ENCODE measurements at regions not wholly inside any gene's neighbourhood (a gene's known extent, or its start where the extent isn't known, plus 50 kb on each side); places are given as distances from the start of the nearest gene placed in this dataset.

DNA sequence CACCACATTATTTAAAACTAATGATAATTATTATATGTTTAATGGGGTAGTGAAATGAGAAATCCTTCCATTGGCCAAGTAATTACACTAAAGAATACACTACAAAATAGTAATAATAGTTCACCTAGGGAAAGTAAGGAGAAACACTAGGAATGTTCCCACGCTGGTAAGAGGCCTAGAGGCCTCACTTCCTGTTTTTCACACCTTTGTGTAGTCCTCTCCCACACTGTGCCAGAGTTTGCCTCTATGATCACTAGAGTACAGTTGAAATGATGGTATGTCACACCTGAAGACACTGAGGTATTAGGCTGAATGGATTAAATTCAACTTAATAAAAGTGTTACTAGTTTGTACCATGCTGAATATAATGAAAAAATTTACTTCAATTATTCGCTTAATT, 1348.0 kb upstream of the ATXN8OS start:
- no peaks in the 10 kb centered on the region for H3K4me1 ChIP-seq (ENCODE audit: low read depth)
- no peaks in the 10 kb centered on the region for H3K27me3 ChIP-seq
- H3K4me3 ChIP-seq: no peak overlapping the region
- no peaks in the 10 kb centered on the region for H3K36me3 ChIP-seq
- DNase-seq (ENCODE audit: low read depth in 1 of 2, low spot score in 1 of 2): no peak
- H3K9me3 ChIP-seq (ENCODE audit: low read depth): no peaks in the 10 kb centered on the region
- no peak overlapping the region for H3K27ac ChIP-seq
- TF ChIP-seq CTCF (IDR thresholded peaks at IDR 0.05; ENCODE audit: low read depth, low read length): no peak

DNA sequence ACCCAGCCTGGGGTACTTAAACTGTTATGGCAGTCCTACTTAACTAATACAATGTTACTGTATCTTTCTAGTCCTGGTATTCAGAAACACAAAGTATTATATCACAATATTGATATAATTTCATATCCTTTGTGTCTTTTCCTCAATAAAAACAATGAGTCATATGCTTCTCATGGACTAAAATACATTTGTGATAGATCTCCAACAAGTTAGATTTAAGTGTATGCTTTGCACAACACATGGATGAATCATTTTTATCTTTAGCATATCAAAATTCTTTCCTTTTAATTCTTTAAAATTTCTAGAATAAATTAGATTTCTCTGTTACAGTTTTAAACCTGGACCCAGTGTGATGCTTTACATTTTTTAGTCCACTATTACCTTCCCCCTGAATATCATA, 1357.8 kb upstream of the ATXN8OS start:
- Histone ChIP-seq H3K4me3 (no peak overlapping the region), H3K36me3 (no peaks in the 10 kb centered on the region), H3K4me1 (ENCODE audit: low read depth) (no peaks in the 10 kb centered on the region), H3K27me3 (no peaks in the 10 kb centered on the region), H3K27ac (no peak overlapping the region), H3K9me3 (ENCODE audit: low read depth) (no peaks in the 10 kb centered on the region)
- TF ChIP-seq CTCF (IDR thresholded peaks at IDR 0.05; ENCODE audit: low read depth, low read length): no peak
- DNase-seq (ENCODE audit: low read depth in 1 of 2, low spot score in 1 of 2): no peak

DNA sequence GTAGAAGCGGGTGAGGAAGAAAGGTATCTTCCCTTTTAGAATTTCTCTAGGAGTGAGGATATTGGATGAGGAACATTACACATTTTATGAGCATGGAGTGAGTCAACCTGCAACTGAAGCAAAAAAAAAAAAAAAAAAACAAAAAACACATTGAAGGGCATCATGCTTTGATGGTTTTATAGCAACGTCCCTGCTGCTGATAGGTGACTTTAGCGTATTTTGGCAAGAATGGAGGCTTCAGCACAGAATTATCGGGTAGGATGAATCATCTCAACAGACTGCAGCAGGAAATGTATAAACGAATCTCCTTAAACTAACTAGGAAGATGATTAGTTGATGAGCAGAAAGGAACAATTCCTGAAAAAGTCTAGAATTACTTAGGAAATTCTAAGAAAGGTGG, 1359.6 kb upstream of the ATXN8OS start:
- H3K9me3 ChIP-seq (ENCODE audit: low read depth): no peaks in the 10 kb centered on the region
- no peaks in the 10 kb centered on the region for H3K4me1 ChIP-seq (ENCODE audit: low read depth)
- no peak overlapping the region for H3K27ac ChIP-seq
- no peak for TF ChIP-seq CTCF (IDR thresholded peaks at IDR 0.05; ENCODE audit: low read depth, low read length)
- no peak for DNase-seq (ENCODE audit: low read depth in 1 of 2, low spot score in 1 of 2)
- H3K4me3 ChIP-seq: no peak overlapping the region
- no peaks in the 10 kb centered on the region for H3K27me3 ChIP-seq
- no peaks in the 10 kb centered on the region for H3K36me3 ChIP-seq

- Histone ChIP-seq H3K36me3 (no peaks in the 10 kb centered on the region), H3K4me1 (ENCODE audit: low read depth) (no peaks in the 10 kb centered on the region), H3K27ac (no peak overlapping the region), H3K4me3 (no peak overlapping the region), H3K9me3 (ENCODE audit: low read depth) (no peaks in the 10 kb centered on the region), H3K27me3 (no peaks in the 10 kb centered on the region)
- no peak for TF ChIP-seq CTCF (IDR thresholded peaks at IDR 0.05; ENCODE audit: low read depth, low read length)
- DNase-seq (ENCODE audit: low read depth in 1 of 2, low spot score in 1 of 2): no peak
Measured at GRCh38 chr13:68745502-68745901, 1362.1 kb upstream of the ATXN8OS start.

DNA sequence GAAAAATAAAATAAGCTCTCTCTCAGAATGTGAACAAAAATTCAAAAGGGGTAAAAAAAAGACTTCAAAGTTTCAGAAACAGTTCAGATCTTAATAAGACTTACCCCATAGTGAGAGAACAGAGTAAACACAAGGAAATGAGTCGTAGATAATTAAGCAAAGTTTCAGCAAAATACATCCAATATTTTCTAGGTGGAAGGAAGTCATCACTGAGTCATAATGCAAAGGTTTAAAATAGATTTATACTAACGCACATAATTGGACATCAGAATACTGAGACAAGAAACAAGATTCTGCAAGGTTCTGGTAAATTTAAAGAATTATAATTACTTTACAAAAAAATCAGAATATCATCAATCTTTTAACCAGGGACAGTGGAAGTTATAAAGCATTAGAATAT, 1370.7 kb upstream of the ATXN8OS start:
- Histone ChIP-seq H3K4me1 (ENCODE audit: low read depth) (no peaks in the 10 kb centered on the region), H3K36me3 (no peaks in the 10 kb centered on the region), H3K4me3 (no peak overlapping the region), H3K9me3 (ENCODE audit: low read depth) (no peaks in the 10 kb centered on the region), H3K27me3 (no peaks in the 10 kb centered on the region), H3K27ac (no peak overlapping the region)
- no peak for TF ChIP-seq CTCF (IDR thresholded peaks at IDR 0.05; ENCODE audit: low read depth, low read length)
- no peak for DNase-seq (ENCODE audit: low read depth in 1 of 2, low spot score in 1 of 2)

DNA sequence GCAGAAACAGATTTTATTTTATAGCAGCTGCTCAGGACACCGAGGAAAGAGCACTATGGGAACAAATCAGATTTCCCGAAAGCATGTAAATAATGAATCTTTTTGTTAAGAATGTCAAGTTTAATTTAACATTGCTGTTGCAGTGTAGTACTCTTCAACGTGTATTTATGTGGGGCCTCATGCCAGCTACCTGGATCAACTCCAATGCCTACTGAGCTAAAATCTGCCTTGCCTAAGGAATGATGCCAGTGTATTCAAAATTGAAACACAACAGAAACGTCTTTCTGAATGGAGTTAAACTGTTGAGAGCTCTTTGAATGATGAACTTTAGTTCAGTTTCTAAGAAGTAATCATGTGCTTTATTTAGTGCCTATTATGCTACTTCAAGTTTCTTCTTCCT, 1379.8 kb upstream of the ATXN8OS start:
- H3K4me1 ChIP-seq (ENCODE audit: low read depth): no peaks in the 10 kb centered on the region
- TF ChIP-seq CTCF (IDR thresholded peaks at IDR 0.05; ENCODE audit: low read depth, low read length): no peak
- no peaks in the 10 kb centered on the region for H3K9me3 ChIP-seq (ENCODE audit: low read depth)
- DNase-seq (ENCODE audit: low read depth in 1 of 2, low spot score in 1 of 2): no peak
- H3K27ac ChIP-seq: no peak overlapping the region
- no peaks in the 10 kb centered on the region for H3K36me3 ChIP-seq
- no peak overlapping the region for H3K4me3 ChIP-seq
- H3K27me3 ChIP-seq: no peaks in the 10 kb centered on the region
